ENCODE measurements at regions not wholly inside any gene's neighbourhood (a gene's known extent, or its start where the extent isn't known, plus 50 kb on each side); places are given as distances from the start of the nearest gene placed in this dataset.

DNA sequence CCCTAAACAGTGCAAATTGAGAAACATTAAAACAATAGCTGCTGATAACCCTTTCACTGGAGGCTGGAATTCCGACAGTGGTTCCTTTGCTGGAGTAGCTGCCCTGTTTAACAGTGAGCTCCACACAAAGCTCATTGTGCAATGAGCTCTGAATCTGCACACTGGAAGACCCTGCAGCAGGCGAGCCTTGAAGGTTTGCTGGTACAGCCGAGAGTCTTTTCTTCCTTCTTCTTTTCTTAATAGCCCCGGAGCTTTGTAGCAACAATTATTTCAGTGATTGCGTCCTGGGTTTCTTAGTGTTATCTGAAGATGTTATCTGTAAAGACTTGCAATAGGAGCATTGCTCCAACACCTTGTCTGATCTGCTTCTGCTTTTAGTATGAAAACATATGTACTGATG, 50.8 kb upstream of the CXCR4 start:
- TF ChIP-seq GABPA (IDR thresholded peaks at IDR 0.05; ENCODE audit: low read depth) (no peak), POLR2AphosphoS5 (IDR thresholded peaks at IDR 0.05; ENCODE audit: low read depth) (no peak)
- TF ChIP-seq, protein P1, sequence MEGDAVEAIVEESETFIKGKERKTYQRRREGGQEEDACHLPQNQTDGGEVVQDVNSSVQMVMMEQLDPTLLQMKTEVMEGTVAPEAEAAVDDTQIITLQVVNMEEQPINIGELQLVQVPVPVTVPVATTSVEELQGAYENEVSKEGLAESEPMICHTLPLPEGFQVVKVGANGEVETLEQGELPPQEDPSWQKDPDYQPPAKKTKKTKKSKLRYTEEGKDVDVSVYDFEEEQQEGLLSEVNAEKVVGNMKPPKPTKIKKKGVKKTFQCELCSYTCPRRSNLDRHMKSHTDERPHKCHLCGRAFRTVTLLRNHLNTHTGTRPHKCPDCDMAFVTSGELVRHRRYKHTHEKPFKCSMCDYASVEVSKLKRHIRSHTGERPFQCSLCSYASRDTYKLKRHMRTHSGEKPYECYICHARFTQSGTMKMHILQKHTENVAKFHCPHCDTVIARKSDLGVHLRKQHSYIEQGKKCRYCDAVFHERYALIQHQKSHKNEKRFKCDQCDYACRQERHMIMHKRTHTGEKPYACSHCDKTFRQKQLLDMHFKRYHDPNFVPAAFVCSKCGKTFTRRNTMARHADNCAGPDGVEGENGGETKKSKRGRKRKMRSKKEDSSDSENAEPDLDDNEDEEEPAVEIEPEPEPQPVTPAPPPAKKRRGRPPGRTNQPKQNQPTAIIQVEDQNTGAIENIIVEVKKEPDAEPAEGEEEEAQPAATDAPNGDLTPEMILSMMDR (IDR thresholded peaks at IDR 0.05; ENCODE audit: insufficient read depth, low read length), result no peak
- TF ChIP-seq, protein P2, sequence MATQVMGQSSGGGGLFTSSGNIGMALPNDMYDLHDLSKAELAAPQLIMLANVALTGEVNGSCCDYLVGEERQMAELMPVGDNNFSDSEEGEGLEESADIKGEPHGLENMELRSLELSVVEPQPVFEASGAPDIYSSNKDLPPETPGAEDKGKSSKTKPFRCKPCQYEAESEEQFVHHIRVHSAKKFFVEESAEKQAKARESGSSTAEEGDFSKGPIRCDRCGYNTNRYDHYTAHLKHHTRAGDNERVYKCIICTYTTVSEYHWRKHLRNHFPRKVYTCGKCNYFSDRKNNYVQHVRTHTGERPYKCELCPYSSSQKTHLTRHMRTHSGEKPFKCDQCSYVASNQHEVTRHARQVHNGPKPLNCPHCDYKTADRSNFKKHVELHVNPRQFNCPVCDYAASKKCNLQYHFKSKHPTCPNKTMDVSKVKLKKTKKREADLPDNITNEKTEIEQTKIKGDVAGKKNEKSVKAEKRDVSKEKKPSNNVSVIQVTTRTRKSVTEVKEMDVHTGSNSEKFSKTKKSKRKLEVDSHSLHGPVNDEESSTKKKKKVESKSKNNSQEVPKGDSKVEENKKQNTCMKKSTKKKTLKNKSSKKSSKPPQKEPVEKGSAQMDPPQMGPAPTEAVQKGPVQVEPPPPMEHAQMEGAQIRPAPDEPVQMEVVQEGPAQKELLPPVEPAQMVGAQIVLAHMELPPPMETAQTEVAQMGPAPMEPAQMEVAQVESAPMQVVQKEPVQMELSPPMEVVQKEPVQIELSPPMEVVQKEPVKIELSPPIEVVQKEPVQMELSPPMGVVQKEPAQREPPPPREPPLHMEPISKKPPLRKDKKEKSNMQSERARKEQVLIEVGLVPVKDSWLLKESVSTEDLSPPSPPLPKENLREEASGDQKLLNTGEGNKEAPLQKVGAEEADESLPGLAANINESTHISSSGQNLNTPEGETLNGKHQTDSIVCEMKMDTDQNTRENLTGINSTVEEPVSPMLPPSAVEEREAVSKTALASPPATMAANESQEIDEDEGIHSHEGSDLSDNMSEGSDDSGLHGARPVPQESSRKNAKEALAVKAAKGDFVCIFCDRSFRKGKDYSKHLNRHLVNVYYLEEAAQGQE (IDR thresholded peaks at IDR 0.05; ENCODE audit: insufficient replicate concordance, low read depth), result no peak
